Suppressor macrophage treated with lipopolysaccharide for 4 hours (primary cell): ENCODE measurements at regions not wholly inside any gene's neighbourhood (a gene's known extent, or its start where the extent isn't known, plus 50 kb on each side); places are given as distances from the start of the nearest gene placed in this dataset.
A peak's percentile ranks its signal among the peaks of the same experiment; 100 is the strongest.
"Not testable (repeated sequence)": the region's sequence is repeated elsewhere in the genome, so short reads cannot be mapped to it uniquely, and the experiment has no call there.

ENCODE experiments used
- DNase-seq: peaks from one replicate; pipeline ENCODE4 v3.0.0-alpha.2; 2020

GRCh38 chr4:186775902-186776301 lies 52.2 kb upstream of the FAT1 start:
- DNase-seq, result no peak

- DNase-seq, result no peak
Observed at GRCh38 chr4:186778134-186778533, 54.5 kb upstream of the FAT1 start.

GRCh38 chr4:186780291-186781031 lies 56.8 kb upstream of the FAT1 start:
- DNase-seq, result no peak

- DNase-seq, result no peak
Observed at GRCh38 chr4:186781032-186781917, 57.6 kb upstream of the FAT1 start.

GRCh38 chr4:186782302-186782701 lies 58.6 kb upstream of the FAT1 start:
- no peak for DNase-seq

GRCh38 chr4:186787536-186787935 lies 63.9 kb upstream of the FAT1 start:
- DNase-seq, result no peak

- DNase-seq, result no peak
Observed at GRCh38 chr4:186789651-186790050, 66.0 kb upstream of the FAT1 start.

GRCh38 chr4:186790630-186791029 lies 67.0 kb upstream of the FAT1 start:
- no peak for DNase-seq

- no peak for DNase-seq
Observed at GRCh38 chr4:186792728-186793366, 69.2 kb upstream of the FAT1 start.

GRCh38 chr4:186798951-186799659 lies 75.4 kb upstream of the FAT1 start:
- no peak for DNase-seq

GRCh38 chr4:186805020-186805820 lies 81.6 kb upstream of the FAT1 start:
- DNase-seq, result no peak

- not testable (repeated sequence) for DNase-seq
Observed at GRCh38 chr4:186805917-186806316, 82.3 kb upstream of the FAT1 start.

GRCh38 chr4:186806679-186807421 lies 83.2 kb upstream of the FAT1 start:
- DNase-seq, result no peak

GRCh38 chr4:186807808-186808629 lies 84.4 kb upstream of the FAT1 start:
- no peak for DNase-seq

GRCh38 chr4:186808630-186809018 lies 85.0 kb upstream of the FAT1 start:
- peak; percentile 1 for DNase-seq

- DNase-seq, result no peak
Observed at GRCh38 chr4:186809070-186809469, 85.4 kb upstream of the FAT1 start.

GRCh38 chr4:186810613-186811150 lies 87.0 kb upstream of the FAT1 start:
- DNase-seq, result no peak

- DNase-seq, result no peak
Observed at GRCh38 chr4:186812592-186812991, 88.9 kb upstream of the FAT1 start.

GRCh38 chr4:186813377-186814068 lies 89.9 kb upstream of the FAT1 start:
- DNase-seq, result no peak
